ENCODE measurements at regions not wholly inside any gene's neighbourhood (a gene's known extent, or its start where the extent isn't known, plus 50 kb on each side); places are given as distances from the start of the nearest gene placed in this dataset.

DNA sequence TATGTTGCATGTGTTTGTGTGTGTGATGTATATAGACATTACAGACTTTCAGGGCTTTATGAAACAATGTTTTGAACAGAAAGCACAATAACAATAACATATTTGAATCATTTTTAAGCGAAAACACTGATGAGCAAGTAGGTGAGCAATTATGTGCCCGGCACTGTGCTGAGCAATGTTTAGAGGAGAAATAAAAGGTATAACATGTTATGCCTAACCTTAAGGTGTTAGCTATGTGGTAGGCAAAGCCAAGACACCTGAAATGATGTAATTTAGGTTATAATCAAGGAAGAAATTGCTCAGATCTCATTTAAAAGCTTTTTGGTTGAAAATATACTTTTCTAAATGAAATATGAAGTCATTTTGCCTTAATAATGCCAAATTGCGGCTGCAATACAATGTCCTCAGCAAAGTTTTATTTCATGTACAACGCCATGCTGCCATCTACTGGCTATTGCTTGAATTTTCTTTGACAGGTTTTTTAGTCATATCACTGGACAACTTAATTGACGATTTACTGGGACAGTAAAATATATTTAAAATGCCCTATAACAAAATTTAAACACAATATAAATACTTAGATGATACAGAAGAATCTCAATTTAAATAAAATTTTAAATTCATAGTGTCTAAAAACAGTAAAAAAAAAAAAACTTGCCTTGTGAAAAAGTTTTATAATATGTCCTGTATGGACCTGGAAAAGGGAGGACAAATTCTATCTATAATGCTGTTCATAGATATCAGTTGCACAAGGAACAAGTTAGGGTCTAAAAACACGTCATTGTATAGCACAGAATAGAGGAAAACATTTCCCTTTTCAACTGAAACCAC, 131.1 kb upstream of the CDK1 start:
- peak; percentile 42 for ATAC-seq (ENCODE audit: low read depth)
- CTCF ChIA-PET, result interaction anchor here (0.6 to 7.1 kb wide), 17 partner anchors 15 to 1021 kb away, joined by 3 to 61 read pairs (median 5); no protein-coding TSS in a partner anchor

GRCh38 chr10:60645980-60646379, 132.3 kb upstream of the CDK1 start:
- DNase-seq (no peak), ATAC-seq (ENCODE audit: low read depth) (no peak)
- ChIA-PET CTCF (interaction anchor here (0.6 to 7.1 kb wide), 17 partner anchors 8 to 1020 kb away, joined by 3 to 61 read pairs (median 5); no protein-coding TSS in a partner anchor), POLR2A (no interaction called here)
- no peaks in the 10 kb centered on the region for H3K27me3 Mint-ChIP-seq
- no peak for TF ChIP-seq CTCF (IDR thresholded peaks at IDR 0.05)
- no peaks in the 10 kb centered on the region for H3K4me1 Mint-ChIP-seq
- H3K27ac Mint-ChIP-seq, result no peak overlapping the region
- no peak overlapping the region for H3K4me3 Mint-ChIP-seq
- no peaks in the 10 kb centered on the region for H3K36me3 Mint-ChIP-seq (ENCODE audit: low read depth)
- no peaks in the 10 kb centered on the region for H3K9me3 Mint-ChIP-seq
- intact Hi-C loops (cut with micrococcal nuclease), result loop anchor here (2.0 to 10.0 kb wide), 6 partner anchors 97 to 1863 kb away; partner anchors contain the start of gene CCDC6

More for the DNA sequence above, 131.1 kb upstream of the CDK1 start:
- H3K9me3 Mint-ChIP-seq, result no peaks in the 10 kb centered on the region
- POLR2A ChIA-PET, result interaction anchor here (0.7 kb wide), 1 partner anchor 200 kb away, joined by 3 read pairs; no protein-coding TSS in a partner anchor
- H3K4me1 Mint-ChIP-seq, result peaks cover 1% of the 10 kb centered on the region
- intact Hi-C loops (cut with micrococcal nuclease), result loop anchor here (1.0 to 10.0 kb wide), 12 partner anchors 98 to 1864 kb away; partner anchors contain the start of gene CCDC6
- H3K4me3 Mint-ChIP-seq, result no peak overlapping the region
- no peaks in the 10 kb centered on the region for H3K36me3 Mint-ChIP-seq (ENCODE audit: low read depth)
- no peaks in the 10 kb centered on the region for H3K27me3 Mint-ChIP-seq
- TF ChIP-seq CTCF (IDR thresholded peaks at IDR 0.05), result peak; percentile 79
- no peak for DNase-seq
- H3K27ac Mint-ChIP-seq, result no peak overlapping the region

GRCh38 chr10:60644436-60645130, 133.7 kb upstream of the CDK1 start:
- H3K4me3 Mint-ChIP-seq, result no peak overlapping the region
- intact Hi-C loops (cut with micrococcal nuclease), result loop anchor here (5.0 to 10.0 kb wide), 2 partner anchors 740 to 837 kb away; partner anchors contain the start of gene CCDC6
- no peaks in the 10 kb centered on the region for H3K9me3 Mint-ChIP-seq
- ChIA-PET CTCF (interaction anchor here (2.1 to 7.1 kb wide), 4 partner anchors 199 to 545 kb away, joined by 5 to 61 read pairs (median 24); no protein-coding TSS in a partner anchor), POLR2A (no interaction called here)
- H3K27ac Mint-ChIP-seq, result no peak overlapping the region
- no peak for ATAC-seq (ENCODE audit: low read depth)
- no peak for TF ChIP-seq CTCF (IDR thresholded peaks at IDR 0.05)
- H3K27me3 Mint-ChIP-seq, result no peaks in the 10 kb centered on the region
- H3K36me3 Mint-ChIP-seq (ENCODE audit: low read depth), result no peaks in the 10 kb centered on the region
- H3K4me1 Mint-ChIP-seq, result no peaks in the 10 kb centered on the region
- DNase-seq, result no peak

DNA sequence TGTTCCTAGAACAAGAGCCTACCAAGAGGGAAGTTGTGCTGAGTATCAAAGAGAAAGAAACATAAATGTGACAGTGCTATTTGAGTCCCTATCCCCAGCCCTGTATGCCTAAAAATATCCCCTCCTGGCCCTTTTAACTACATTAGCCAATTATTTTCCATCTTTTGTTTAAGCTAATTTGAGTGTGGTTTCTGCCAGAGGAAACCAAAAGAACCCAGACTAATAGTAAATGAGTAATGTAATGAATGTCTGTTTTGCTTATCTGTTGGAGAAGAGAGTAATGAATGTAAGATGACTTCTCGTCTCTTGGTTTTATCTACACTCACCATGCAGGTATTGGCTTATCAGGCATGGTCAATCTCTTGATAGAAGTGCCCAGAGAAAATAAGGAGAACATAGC, 134.4 kb upstream of the CDK1 start:
- H3K27ac Mint-ChIP-seq, result no peak overlapping the region
- no peaks in the 10 kb centered on the region for H3K27me3 Mint-ChIP-seq
- POLR2A ChIA-PET, result no interaction called here

More for the DNA sequence above, 134.4 kb upstream of the CDK1 start:
- CTCF ChIA-PET, result interaction anchor here (2.1 kb wide), 1 partner anchor 199 kb away, joined by 5 read pairs; no protein-coding TSS in a partner anchor
- TF ChIP-seq CTCF (IDR thresholded peaks at IDR 0.05), result no peak
- ATAC-seq (ENCODE audit: low read depth) (no peak), DNase-seq (no peak)
- Mint-ChIP-seq H3K4me3 (no peak overlapping the region), H3K9me3 (no peaks in the 10 kb centered on the region), H3K4me1 (no peaks in the 10 kb centered on the region), H3K36me3 (ENCODE audit: low read depth) (no peaks in the 10 kb centered on the region)
- intact Hi-C loops (cut with micrococcal nuclease), result loop anchor here (10.0 kb wide), 1 partner anchor 739 kb away; the partner anchor contains the start of gene CCDC6

Measured in activated B cell treated with CpG ODN at 0.5 μM for 24 hours (primary cell).